ENCODE measurements at regions not wholly inside any gene's neighbourhood (a gene's known extent, or its start where the extent isn't known, plus 50 kb on each side); places are given as distances from the start of the nearest gene placed in this dataset.

- no peak for DNase-seq (ENCODE audit: extremely low spot score)
- TF ChIP-seq CTCF (IDR thresholded peaks at IDR 0.05; ENCODE audit: control extremely low read depth, extremely low read depth, low read depth, missing control alignments) = no peak
- POLR2A ChIA-PET = no interaction called here
- CTCF ChIA-PET = no interaction called here
Measured at GRCh38 chr5:126062398-126063221, 360.6 kb upstream of the GRAMD2B start.

GRCh38 chr5:126065061-126065460 is 358.1 kb upstream of the GRAMD2B start:
- no peak for TF ChIP-seq CTCF (IDR thresholded peaks at IDR 0.05; ENCODE audit: control extremely low read depth, extremely low read depth, low read depth, missing control alignments)
- DNase-seq (ENCODE audit: extremely low spot score) = no peak
- POLR2A ChIA-PET = no interaction called here
- CTCF ChIA-PET = no interaction called here

- DNase-seq (ENCODE audit: extremely low spot score) = no peak
- POLR2A ChIA-PET = no interaction called here
- no peak for TF ChIP-seq CTCF (IDR thresholded peaks at IDR 0.05; ENCODE audit: control extremely low read depth, extremely low read depth, low read depth, missing control alignments)
- CTCF ChIA-PET = interaction anchor here (1.2 kb wide), 1 partner anchor 13 kb away, joined by 4 read pairs; no protein-coding TSS in a partner anchor
Measured at GRCh38 chr5:126066836-126067235, 356.4 kb upstream of the GRAMD2B start.

- ChIA-PET POLR2A (no interaction called here), CTCF (no interaction called here)
- DNase-seq (ENCODE audit: extremely low spot score) = no peak
- TF ChIP-seq CTCF (IDR thresholded peaks at IDR 0.05; ENCODE audit: control extremely low read depth, extremely low read depth, low read depth, missing control alignments) = no peak
Measured at GRCh38 chr5:126067404-126067803, 355.8 kb upstream of the GRAMD2B start.

- no peak for DNase-seq (ENCODE audit: extremely low spot score)
- POLR2A ChIA-PET = no interaction called here
- no peak for TF ChIP-seq CTCF (IDR thresholded peaks at IDR 0.05; ENCODE audit: control extremely low read depth, extremely low read depth, low read depth, missing control alignments)
- CTCF ChIA-PET = no interaction called here
Measured at GRCh38 chr5:126069329-126069728, 353.9 kb upstream of the GRAMD2B start.

- TF ChIP-seq CTCF (IDR thresholded peaks at IDR 0.05; ENCODE audit: control extremely low read depth, extremely low read depth, low read depth, missing control alignments) = no peak
- ChIA-PET CTCF (no interaction called here), POLR2A (no interaction called here)
- DNase-seq (ENCODE audit: extremely low spot score) = no peak
Measured at GRCh38 chr5:126070481-126070880, 352.7 kb upstream of the GRAMD2B start.

Measured in GM10248 (cell line).